ENCODE measurements at regions not wholly inside any gene's neighbourhood (a gene's known extent, or its start where the extent isn't known, plus 50 kb on each side); places are given as distances from the start of the nearest gene placed in this dataset.

DNA sequence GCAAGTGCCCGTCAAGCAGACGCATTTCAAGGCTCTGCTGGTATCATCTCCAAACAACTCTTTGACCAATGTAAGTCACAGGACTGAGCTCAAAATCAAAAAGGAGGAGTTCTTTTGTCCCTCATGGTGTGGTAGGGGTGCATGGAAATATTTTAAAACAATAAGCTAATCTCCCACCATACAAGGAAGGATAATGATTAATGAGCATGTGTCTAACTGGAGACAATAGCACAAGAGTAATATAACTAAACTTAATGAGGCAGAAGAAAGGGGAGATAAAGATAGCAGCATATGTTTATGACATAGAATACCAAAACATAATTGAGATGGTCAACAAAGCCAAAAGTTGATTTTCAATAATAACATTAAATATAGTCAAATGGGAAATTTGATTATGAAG, 668.0 kb upstream of the ZP4 start:
- dilution Hi-C loops (cut with MboI; ENCODE audit: extremely low pct_ligation_motif_present, low sequenced_read_pairs) (no loop called here), intact Hi-C loops (cut with micrococcal nuclease) (no loop called here)
- no peak for TF ChIP-seq JUN (IDR thresholded peaks at IDR 0.05; ENCODE audit: borderline replicate concordance, insufficient read depth, insufficient read length, low read depth)
- TF ChIP-seq EZH2 (IDR thresholded peaks at IDR 0.05; ENCODE audit: borderline replicate concordance, low read depth, low read length, severe bottlenecking) = no peak
- no peak for TF ChIP-seq FOS (IDR thresholded peaks at IDR 0.05; ENCODE audit: borderline replicate concordance, insufficient read depth, low read length)
- TF ChIP-seq, protein P1, sequence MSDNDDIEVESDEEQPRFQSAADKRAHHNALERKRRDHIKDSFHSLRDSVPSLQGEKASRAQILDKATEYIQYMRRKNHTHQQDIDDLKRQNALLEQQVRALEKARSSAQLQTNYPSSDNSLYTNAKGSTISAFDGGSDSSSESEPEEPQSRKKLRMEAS (IDR thresholded peaks at IDR 0.05; ENCODE audit: insufficient read depth, insufficient read length) = no peak
- no peak for TF ChIP-seq MYC (IDR thresholded peaks at IDR 0.05; ENCODE audit: low read depth, low read length)
- TF ChIP-seq POLR2AphosphoS5 (IDR thresholded peaks at IDR 0.05; ENCODE audit: insufficient read depth, low read depth, low read length) = no peak
- no peak overlapping the region for H3K4me2 ChIP-seq (ENCODE audit: insufficient read depth, low read length)
- H2AFZ ChIP-seq (ENCODE audit: low read depth, low read length) = no peak overlapping the region
- H3K9ac ChIP-seq (replicated peaks; ENCODE audit: extremely low read depth, insufficient read depth, low read length) = no peak overlapping the region
- H3K4me3 ChIP-seq (replicated peaks in 1 of 3; ENCODE audit: insufficient read depth in 1 of 3, low read depth in 1 of 3, low read length in 3 of 3) = no peak overlapping the region
- H3K9me3 ChIP-seq (replicated peaks; ENCODE audit: control insufficient read depth, insufficient read depth, low read length) = peaks cover 5% of the 10 kb centered on the region
- CTCF ChIA-PET = no interaction called here
- DNase-seq (ENCODE audit: low read depth, low spot score) (no peak), FAIRE-seq (no peak)
- no peaks in the 10 kb centered on the region for H4K20me1 ChIP-seq (replicated peaks; ENCODE audit: control insufficient read depth, extremely low read depth, insufficient read depth, low read length)
- no peak overlapping the region for H3K27ac ChIP-seq (ENCODE audit: insufficient read depth, low read depth, low read length)
- no peaks in the 10 kb centered on the region for H3K27me3 ChIP-seq (ENCODE audit: control insufficient read depth in 2 of 2, insufficient read depth in 2 of 2, low read length in 2 of 2)
- no TSS peak for BruUV-seq (replicated peaks)
- POLR2A ChIA-PET = no interaction called here
- H3K79me2 ChIP-seq (ENCODE audit: control insufficient read depth, insufficient read depth, low read length) = no peaks in the 10 kb centered on the region
- H3K9me1 ChIP-seq (replicated peaks; ENCODE audit: control insufficient read depth, extremely low read depth, insufficient read depth, low read length) = no peaks in the 10 kb centered on the region
- H3K36me3 ChIP-seq (ENCODE audit: control insufficient read depth in 2 of 2, extremely low read depth in 1 of 2, insufficient read depth in 2 of 2, low read length in 2 of 2) = no peaks in the 10 kb centered on the region
- no peaks in the 10 kb centered on the region for H3K4me1 ChIP-seq (ENCODE audit: control insufficient read depth, extremely low read depth, insufficient read depth, low read length)

DNA sequence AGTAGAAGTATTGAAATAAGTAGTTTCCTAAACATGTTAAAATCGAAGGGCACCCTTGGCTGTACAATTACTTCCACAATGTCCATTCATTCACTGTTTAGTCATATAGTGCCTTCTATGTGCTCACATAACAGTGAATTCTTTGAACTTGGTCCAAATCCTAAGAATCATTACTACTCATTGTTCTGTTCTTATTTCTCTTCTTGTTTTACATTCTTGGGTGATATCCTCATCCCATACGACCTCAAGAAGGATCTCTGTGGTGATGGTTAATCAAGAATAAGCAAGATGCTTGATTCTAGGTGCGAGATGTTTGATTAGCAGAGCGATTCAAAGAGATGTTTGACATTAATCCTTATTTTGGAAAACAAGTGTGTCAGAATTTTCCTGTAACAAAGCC, 667.4 kb upstream of the ZP4 start:
- FAIRE-seq (no peak), DNase-seq (ENCODE audit: low read depth, low spot score) (no peak)
- H3K36me3 ChIP-seq (ENCODE audit: control insufficient read depth in 2 of 2, extremely low read depth in 1 of 2, insufficient read depth in 2 of 2, low read length in 2 of 2) = no peaks in the 10 kb centered on the region
- H3K27me3 ChIP-seq (ENCODE audit: control insufficient read depth in 2 of 2, insufficient read depth in 2 of 2, low read length in 2 of 2) = no peaks in the 10 kb centered on the region
- POLR2A ChIA-PET = no interaction called here
- H3K27ac ChIP-seq (ENCODE audit: insufficient read depth, low read depth, low read length) = no peak overlapping the region
- no peak overlapping the region for H3K4me2 ChIP-seq (ENCODE audit: insufficient read depth, low read length)
- H3K9me3 ChIP-seq (replicated peaks; ENCODE audit: control insufficient read depth, insufficient read depth, low read length) = peaks cover 5% of the 10 kb centered on the region
- no peaks in the 10 kb centered on the region for H3K79me2 ChIP-seq (ENCODE audit: control insufficient read depth, insufficient read depth, low read length)
- dilution Hi-C loops (cut with MboI; ENCODE audit: extremely low pct_ligation_motif_present, low sequenced_read_pairs) = no loop called here
- H3K9me1 ChIP-seq (replicated peaks; ENCODE audit: control insufficient read depth, extremely low read depth, insufficient read depth, low read length) = no peaks in the 10 kb centered on the region
- H2AFZ ChIP-seq (ENCODE audit: low read depth, low read length) = no peak overlapping the region
- TF ChIP-seq GATA2 (IDR thresholded peaks at IDR 0.05; ENCODE audit: insufficient read depth, insufficient read length, low read depth, low read length) = no peak
- TF ChIP-seq MYC (IDR thresholded peaks at IDR 0.05; ENCODE audit: low read depth, low read length) = no peak
- TF ChIP-seq POLR2AphosphoS5 (IDR thresholded peaks at IDR 0.05; ENCODE audit: insufficient read depth, low read depth, low read length) = no peak
- TF ChIP-seq, protein P1 (IDR thresholded peaks at IDR 0.05; ENCODE audit: insufficient read depth, insufficient read length) = no peak
- no peak for TF ChIP-seq POLR2A (IDR thresholded peaks at IDR 0.05; ENCODE audit: low read depth, low read length)
- TF ChIP-seq JUN (IDR thresholded peaks at IDR 0.05; ENCODE audit: borderline replicate concordance, insufficient read depth, insufficient read length, low read depth) = no peak
- TF ChIP-seq EZH2 (IDR thresholded peaks at IDR 0.05; ENCODE audit: borderline replicate concordance, low read depth, low read length, severe bottlenecking) = no peak
- TF ChIP-seq FOS (IDR thresholded peaks at IDR 0.05; ENCODE audit: borderline replicate concordance, insufficient read depth, low read length) = no peak
- TF ChIP-seq, protein P2, sequence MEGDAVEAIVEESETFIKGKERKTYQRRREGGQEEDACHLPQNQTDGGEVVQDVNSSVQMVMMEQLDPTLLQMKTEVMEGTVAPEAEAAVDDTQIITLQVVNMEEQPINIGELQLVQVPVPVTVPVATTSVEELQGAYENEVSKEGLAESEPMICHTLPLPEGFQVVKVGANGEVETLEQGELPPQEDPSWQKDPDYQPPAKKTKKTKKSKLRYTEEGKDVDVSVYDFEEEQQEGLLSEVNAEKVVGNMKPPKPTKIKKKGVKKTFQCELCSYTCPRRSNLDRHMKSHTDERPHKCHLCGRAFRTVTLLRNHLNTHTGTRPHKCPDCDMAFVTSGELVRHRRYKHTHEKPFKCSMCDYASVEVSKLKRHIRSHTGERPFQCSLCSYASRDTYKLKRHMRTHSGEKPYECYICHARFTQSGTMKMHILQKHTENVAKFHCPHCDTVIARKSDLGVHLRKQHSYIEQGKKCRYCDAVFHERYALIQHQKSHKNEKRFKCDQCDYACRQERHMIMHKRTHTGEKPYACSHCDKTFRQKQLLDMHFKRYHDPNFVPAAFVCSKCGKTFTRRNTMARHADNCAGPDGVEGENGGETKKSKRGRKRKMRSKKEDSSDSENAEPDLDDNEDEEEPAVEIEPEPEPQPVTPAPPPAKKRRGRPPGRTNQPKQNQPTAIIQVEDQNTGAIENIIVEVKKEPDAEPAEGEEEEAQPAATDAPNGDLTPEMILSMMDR (IDR thresholded peaks at IDR 0.05; ENCODE audit: extremely low read depth in 1 of 2, insufficient read depth in 1 of 2, low read depth in 1 of 2, low read length in 2 of 2) = no peak
- no peak overlapping the region for H3K4me3 ChIP-seq (replicated peaks in 1 of 3; ENCODE audit: insufficient read depth in 1 of 3, low read depth in 1 of 3, low read length in 3 of 3)
- H3K4me1 ChIP-seq (ENCODE audit: control insufficient read depth, extremely low read depth, insufficient read depth, low read length) = no peaks in the 10 kb centered on the region
- H3K9ac ChIP-seq (replicated peaks; ENCODE audit: extremely low read depth, insufficient read depth, low read length) = no peak overlapping the region
- intact Hi-C loops (cut with micrococcal nuclease) = no loop called here
- no TSS peak for BruUV-seq (replicated peaks)
- CTCF ChIA-PET = no interaction called here
- H4K20me1 ChIP-seq (replicated peaks; ENCODE audit: control insufficient read depth, extremely low read depth, insufficient read depth, low read length) = no peaks in the 10 kb centered on the region

All from endothelial cell of umbilical vein (primary cell).